ENCODE measurements at regions not wholly inside any gene's neighbourhood (a gene's known extent, or its start where the extent isn't known, plus 50 kb on each side); places are given as distances from the start of the nearest gene placed in this dataset.

GRCh38 chr17:34125921-34126320, 129.2 kb upstream of the CCL2 start:
- TF ChIP-seq USF1 (IDR thresholded peaks at IDR 0.05) (no peak), FOXM1 (IDR thresholded peaks at IDR 0.05; ENCODE audit: borderline replicate concordance, low read depth) (no peak), REST (IDR thresholded peaks at IDR 0.05; ENCODE audit: low read depth) (no peak)

GRCh38 chr17:34126496-34126895, 128.6 kb upstream of the CCL2 start:
- TF ChIP-seq YY1 (IDR thresholded peaks at IDR 0.05; ENCODE audit: low read depth) (no peak), CEBPB (IDR thresholded peaks at IDR 0.05) (no peak), MAX (IDR thresholded peaks at IDR 0.05) (no peak), NFIC (IDR thresholded peaks at IDR 0.05) (no peak), EP300 (IDR thresholded peaks at IDR 0.05; ENCODE audit: borderline replicate concordance) (no peak), TEAD4 (IDR thresholded peaks at IDR 0.05) (no peak), TCF12 (IDR thresholded peaks at IDR 0.05; ENCODE audit: low read depth) (no peak), RAD21 (IDR thresholded peaks at IDR 0.05; ENCODE audit: low read depth) (no peak), TAF1 (IDR thresholded peaks at IDR 0.05; ENCODE audit: low read depth) (no peak), USF1 (IDR thresholded peaks at IDR 0.05) (no peak), CREB1 (IDR thresholded peaks at IDR 0.05; ENCODE audit: low read depth) (no peak), REST (IDR thresholded peaks at IDR 0.05; ENCODE audit: low read depth) (no peak), FOXM1 (IDR thresholded peaks at IDR 0.05; ENCODE audit: borderline replicate concordance, low read depth) (no peak), ZBTB7A (IDR thresholded peaks at IDR 0.05; ENCODE audit: low read depth) (no peak), EGR1 (IDR thresholded peaks at IDR 0.05) (no peak)

GRCh38 chr17:34126965-34127364, 128.1 kb upstream of the CCL2 start:
- TF ChIP-seq RAD21 (IDR thresholded peaks at IDR 0.05; ENCODE audit: low read depth) (no peak), REST (IDR thresholded peaks at IDR 0.05; ENCODE audit: low read depth) (no peak), TAF1 (IDR thresholded peaks at IDR 0.05; ENCODE audit: low read depth) (no peak), MAX (IDR thresholded peaks at IDR 0.05) (no peak), YY1 (IDR thresholded peaks at IDR 0.05; ENCODE audit: low read depth) (no peak), EGR1 (IDR thresholded peaks at IDR 0.05) (no peak), CEBPB (IDR thresholded peaks at IDR 0.05) (no peak), FOXM1 (IDR thresholded peaks at IDR 0.05; ENCODE audit: borderline replicate concordance, low read depth) (no peak), CREB1 (IDR thresholded peaks at IDR 0.05; ENCODE audit: low read depth) (no peak), NFIC (IDR thresholded peaks at IDR 0.05) (no peak), TEAD4 (IDR thresholded peaks at IDR 0.05) (no peak), TCF12 (IDR thresholded peaks at IDR 0.05; ENCODE audit: low read depth) (no peak), ZBTB7A (IDR thresholded peaks at IDR 0.05; ENCODE audit: low read depth) (no peak), EP300 (IDR thresholded peaks at IDR 0.05; ENCODE audit: borderline replicate concordance) (no peak), USF1 (IDR thresholded peaks at IDR 0.05) (no peak)

GRCh38 chr17:34130544-34130943, 124.5 kb upstream of the CCL2 start:
- no peak for TF ChIP-seq TEAD4 (IDR thresholded peaks at IDR 0.05)
- no peak for TF ChIP-seq CEBPB (IDR thresholded peaks at IDR 0.05)
- no peak for TF ChIP-seq CREB1 (IDR thresholded peaks at IDR 0.05; ENCODE audit: low read depth)
- TF ChIP-seq REST (IDR thresholded peaks at IDR 0.05; ENCODE audit: low read depth): no peak
- TF ChIP-seq EP300 (IDR thresholded peaks at IDR 0.05; ENCODE audit: borderline replicate concordance): no peak
- no peak for TF ChIP-seq NFIC (IDR thresholded peaks at IDR 0.05)
- no peak for TF ChIP-seq YY1 (IDR thresholded peaks at IDR 0.05; ENCODE audit: low read depth)
- no peak for TF ChIP-seq USF1 (IDR thresholded peaks at IDR 0.05)
- TF ChIP-seq MAX (IDR thresholded peaks at IDR 0.05): no peak
- no peak for TF ChIP-seq FOXM1 (IDR thresholded peaks at IDR 0.05; ENCODE audit: borderline replicate concordance, low read depth)
- TF ChIP-seq RAD21 (IDR thresholded peaks at IDR 0.05; ENCODE audit: low read depth): no peak
- TF ChIP-seq EGR1 (IDR thresholded peaks at IDR 0.05): no peak
- TF ChIP-seq TAF1 (IDR thresholded peaks at IDR 0.05; ENCODE audit: low read depth): no peak
- no peak for TF ChIP-seq TCF12 (IDR thresholded peaks at IDR 0.05; ENCODE audit: low read depth)
- TF ChIP-seq ZBTB7A (IDR thresholded peaks at IDR 0.05; ENCODE audit: low read depth): no peak

All from Ishikawa (cell line).